HG02798 (cell line): ENCODE measurements at regions not wholly inside any gene's neighbourhood (a gene's known extent, or its start where the extent isn't known, plus 50 kb on each side); places are given as distances from the start of the nearest gene placed in this dataset.

Experiments
- ATAC-seq: cut with Tn5 transposase; IDR thresholded peaks from one replicate; pipeline ENCODE4 v1.9.1; 2021; ENCODE audit warnings: mild to moderate bottlenecking; ENCODE audit not compliant: unreplicated experiment, poor library complexity

GRCh38 chr3:23739536-23739935 lies 66.2 kb upstream of the UBE2E1 start:
- no peak for ATAC-seq

GRCh38 chr3:23740517-23740965 lies 65.2 kb upstream of the UBE2E1 start:
- ATAC-seq, result peak; percentile 86

GRCh38 chr3:23741036-23741706 lies 64.6 kb upstream of the UBE2E1 start:
- ATAC-seq, result no peak

- no peak for ATAC-seq
These were observed 62.5 kb upstream of the UBE2E1 start for GRCh38 chr3:23743141-23743784.

- ATAC-seq, result no peak
These were observed 59.3 kb upstream of the UBE2E1 start for GRCh38 chr3:23746441-23746840.

GRCh38 chr3:23747841-23748240 lies 57.9 kb upstream of the UBE2E1 start:
- ATAC-seq, result no peak

GRCh38 chr3:23748398-23749110 lies 57.2 kb upstream of the UBE2E1 start:
- no peak for ATAC-seq

GRCh38 chr3:23749609-23750008 lies 56.1 kb upstream of the UBE2E1 start:
- ATAC-seq, result no peak

- ATAC-seq, result no peak
These were observed 55.1 kb upstream of the UBE2E1 start for GRCh38 chr3:23750573-23751210.

- no peak for ATAC-seq
These were observed 54.5 kb upstream of the UBE2E1 start for GRCh38 chr3:23751212-23751723.

- ATAC-seq, result no peak
These were observed 53.6 kb upstream of the UBE2E1 start for GRCh38 chr3:23752126-23752525.

- no peak for ATAC-seq
These were observed 51.5 kb upstream of the UBE2E1 start for GRCh38 chr3:23754215-23754614.
